ENCODE measurements at regions not wholly inside any gene's neighbourhood (a gene's known extent, or its start where the extent isn't known, plus 50 kb on each side); places are given as distances from the start of the nearest gene placed in this dataset.

GRCh38 chr1:161420763-161421455 is 53.2 kb upstream of the CFAP126 start:
- no peak for TF ChIP-seq CTCF (IDR thresholded peaks at IDR 0.05; ENCODE audit: low read depth, low read length, poor library complexity, severe bottlenecking)
- TF ChIP-seq EZH2phosphoT487 (IDR thresholded peaks at IDR 0.05; ENCODE audit: borderline replicate concordance, low read length) = no peak
